ENCODE measurements at regions not wholly inside any gene's neighbourhood (a gene's known extent, or its start where the extent isn't known, plus 50 kb on each side); places are given as distances from the start of the nearest gene placed in this dataset.
A peak's percentile ranks its signal among the peaks of the same experiment; 100 is the strongest.
"Not testable (repeated sequence)": the region's sequence is repeated elsewhere in the genome, so short reads cannot be mapped to it uniquely, and the experiment has no call there.

DNA sequence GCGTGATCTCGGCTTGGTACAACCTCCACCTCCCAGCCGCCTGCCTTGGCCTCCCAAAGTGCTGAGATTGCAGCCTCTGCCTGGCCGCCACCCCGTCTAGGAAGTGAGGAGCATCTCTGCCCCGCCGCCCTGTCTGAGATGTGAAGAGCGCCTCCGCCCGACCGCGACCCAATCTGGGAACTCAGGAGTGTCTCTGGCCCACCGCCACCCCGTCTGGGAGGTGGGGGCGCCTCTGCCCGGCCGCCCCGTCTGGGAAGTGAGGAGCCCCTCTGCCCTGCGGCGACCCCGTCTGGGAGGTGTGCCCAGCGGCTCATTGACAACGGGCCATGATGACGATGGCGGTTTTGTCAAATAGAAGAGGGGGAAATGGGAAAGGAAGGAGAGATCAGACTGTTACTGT is 591.2 kb downstream of the KCTD12 start:
- not testable (repeated sequence) for H3K27ac Mint-ChIP-seq, H3K9me3 Mint-ChIP-seq, H3K36me3 Mint-ChIP-seq, H3K27me3 Mint-ChIP-seq, H3K4me1 Mint-ChIP-seq, H3K4me3 Mint-ChIP-seq

GRCh38 chr13:76293751-76294150 is 592.5 kb downstream of the KCTD12 start:
- Mint-ChIP-seq H3K4me3 (no peak overlapping the region), H3K27ac (no peak overlapping the region), H3K4me1 (no peaks in the 10 kb centered on the region), H3K36me3 (no peaks in the 10 kb centered on the region), H3K27me3 (no peaks in the 10 kb centered on the region), H3K9me3 (peaks cover 0 to 5% (median 0%) of the 10 kb centered on the region in 3 donors)

GRCh38 chr13:76293346-76293745 is 592.9 kb downstream of the KCTD12 start:
- Mint-ChIP-seq H3K27ac (no peak overlapping the region), H3K27me3 (no peaks in the 10 kb centered on the region), H3K4me1 (no peaks in the 10 kb centered on the region), H3K9me3 (peaks cover 0 to 5% (median 0%) of the 10 kb centered on the region in 3 donors), H3K36me3 (no peaks in the 10 kb centered on the region), H3K4me3 (no peak overlapping the region)

DNA sequence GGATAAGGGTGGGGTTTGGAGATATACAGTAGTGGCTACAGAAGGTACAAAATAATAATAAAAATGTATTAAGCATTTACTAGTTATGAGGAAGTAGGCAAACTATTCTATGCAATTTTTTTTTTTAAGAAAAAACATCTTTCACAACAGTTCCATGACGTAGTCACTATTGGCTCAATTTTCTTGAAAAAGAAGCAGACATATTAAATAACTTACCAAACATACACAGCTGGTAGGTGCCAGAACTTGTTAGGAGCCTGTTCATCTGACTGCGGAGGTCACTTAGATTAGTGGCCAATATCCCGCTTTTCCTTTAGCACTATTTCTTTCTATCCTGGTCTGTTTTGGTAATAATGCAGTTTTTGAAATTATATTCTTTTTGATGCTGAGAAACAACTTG is 593.5 kb downstream of the KCTD12 start:
- no peaks in the 10 kb centered on the region for H3K36me3 Mint-ChIP-seq
- H3K4me1 Mint-ChIP-seq: no peaks in the 10 kb centered on the region
- no peaks in the 10 kb centered on the region for H3K27me3 Mint-ChIP-seq
- H3K27ac Mint-ChIP-seq: no peak overlapping the region
- no peak overlapping the region for H3K4me3 Mint-ChIP-seq
- H3K9me3 Mint-ChIP-seq: peaks cover 0 to 5% (median 0%) of the 10 kb centered on the region in 3 donors

- Mint-ChIP-seq H3K9me3 (peaks cover 0 to 3% (median 0%) of the 10 kb centered on the region in 3 donors), H3K27ac (no peak overlapping the region), H3K27me3 (no peaks in the 10 kb centered on the region), H3K4me1 (no peaks in the 10 kb centered on the region), H3K4me3 (no peak overlapping the region), H3K36me3 (no peaks in the 10 kb centered on the region)
Observed at GRCh38 chr13:76292031-76292430, 594.2 kb downstream of the KCTD12 start.

DNA sequence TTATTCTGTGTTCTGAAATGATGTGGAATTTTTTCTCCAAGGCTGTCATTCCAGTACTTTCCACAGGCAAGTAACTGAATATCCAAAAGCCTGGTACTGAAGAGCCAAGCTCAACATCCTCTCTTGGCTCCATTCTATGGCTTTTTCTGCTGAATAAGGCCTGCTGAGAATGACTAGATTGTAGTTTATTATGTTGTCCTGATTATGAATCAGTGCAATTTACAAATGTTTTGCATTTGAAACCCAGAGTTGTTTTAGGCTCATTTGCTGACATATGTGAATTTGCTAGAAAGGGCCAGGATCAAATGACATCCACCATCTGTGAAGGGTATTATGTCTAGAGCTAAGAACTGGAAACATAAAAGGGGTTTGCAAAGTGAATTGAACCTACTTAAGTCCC is 596.6 kb downstream of the KCTD12 start:
- H3K27me3 Mint-ChIP-seq: no peaks in the 10 kb centered on the region
- H3K27ac Mint-ChIP-seq: no peak overlapping the region
- no peaks in the 10 kb centered on the region for H3K36me3 Mint-ChIP-seq
- H3K9me3 Mint-ChIP-seq: peaks cover 0 to 3% (median 0%) of the 10 kb centered on the region in 3 donors
- no peak overlapping the region for H3K4me3 Mint-ChIP-seq
- no peaks in the 10 kb centered on the region for H3K4me1 Mint-ChIP-seq

DNA sequence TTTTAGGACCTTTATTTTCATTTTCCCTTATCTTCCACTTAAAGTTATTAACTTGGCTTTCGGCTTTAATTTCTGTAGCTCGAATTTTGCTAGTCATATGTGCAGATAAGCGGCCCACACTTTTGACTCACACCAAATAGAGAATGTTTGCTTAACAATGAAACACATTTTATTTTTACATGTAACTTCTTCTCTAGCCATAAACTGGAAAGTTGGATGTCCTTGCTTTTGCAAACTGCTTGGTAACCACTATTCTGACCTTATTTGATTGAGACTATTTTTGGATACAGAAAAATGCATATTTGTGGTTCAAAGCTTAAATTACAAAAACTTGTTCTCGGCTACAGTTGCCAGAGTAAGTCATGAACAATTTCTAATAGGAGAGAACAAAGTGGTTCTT is 600.0 kb downstream of the KCTD12 start:
- Mint-ChIP-seq H3K4me1 (no peaks in the 10 kb centered on the region), H3K36me3 (no peaks in the 10 kb centered on the region), H3K27me3 (no peaks in the 10 kb centered on the region), H3K9me3 (peaks cover 0 to 3% (median 0%) of the 10 kb centered on the region in 3 donors), H3K27ac (no peak overlapping the region), H3K4me3 (no peak overlapping the region)

DNA sequence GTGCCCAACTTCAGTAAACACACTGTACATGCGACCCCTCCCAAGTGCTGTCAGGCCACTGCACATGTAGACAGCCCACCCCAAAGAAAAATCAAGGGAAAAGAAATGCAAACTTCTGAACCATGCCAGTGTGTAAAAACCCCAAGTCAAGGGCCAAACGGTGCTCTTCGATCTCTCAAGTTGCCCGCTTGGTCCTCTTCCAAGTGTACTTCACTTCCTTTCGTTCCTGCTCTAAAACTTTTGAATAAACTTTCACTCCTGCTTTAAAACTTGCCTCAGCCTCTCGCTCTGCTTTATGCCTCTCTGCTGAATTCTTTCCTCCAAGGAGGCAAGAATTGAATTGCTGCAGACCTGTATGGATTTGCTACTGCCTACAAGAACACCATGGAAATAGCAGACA is 600.7 kb downstream of the KCTD12 start:
- peaks cover 0 to 6% (median 6%) of the 10 kb centered on the region in 3 donors for H3K9me3 Mint-ChIP-seq
- H3K27ac Mint-ChIP-seq: no peak overlapping the region
- H3K4me1 Mint-ChIP-seq: no peaks in the 10 kb centered on the region
- H3K27me3 Mint-ChIP-seq: no peaks in the 10 kb centered on the region
- no peaks in the 10 kb centered on the region for H3K36me3 Mint-ChIP-seq
- no peak overlapping the region for H3K4me3 Mint-ChIP-seq

GRCh38 chr13:76279766-76280165 is 606.4 kb downstream of the KCTD12 start:
- not testable (repeated sequence) for H3K27ac Mint-ChIP-seq, H3K4me3 Mint-ChIP-seq, H3K4me1 Mint-ChIP-seq, H3K36me3 Mint-ChIP-seq, H3K9me3 Mint-ChIP-seq, H3K27me3 Mint-ChIP-seq

DNA sequence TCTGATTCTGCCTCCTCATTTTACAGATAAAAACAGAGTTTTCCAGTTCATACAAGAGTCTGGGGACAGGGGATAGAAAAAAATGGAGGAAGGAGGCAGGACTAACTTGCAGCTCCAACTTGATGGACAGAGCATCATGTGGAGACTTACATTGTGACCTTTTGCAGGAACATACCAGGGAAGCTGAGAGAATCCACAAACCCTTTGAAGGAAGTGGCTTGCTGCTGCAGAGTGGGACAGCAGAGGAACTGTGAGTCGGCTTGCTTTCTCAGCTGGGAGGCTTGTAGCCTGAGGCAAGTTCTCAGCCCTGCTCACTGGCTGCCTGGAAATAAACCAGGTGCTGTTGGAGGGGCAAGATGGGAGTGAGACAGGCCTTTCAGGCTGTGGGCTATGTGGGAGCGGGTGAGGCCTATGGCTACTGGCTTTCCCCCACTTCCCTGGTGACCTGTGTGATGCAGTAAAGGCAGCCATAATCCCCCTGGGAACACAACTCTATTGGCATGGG is 614.4 kb downstream of the KCTD12 start:
- Mint-ChIP-seq H3K27me3 (peaks cover 1% of the 10 kb centered on the region), H3K27ac (no peak overlapping the region), H3K4me1 (no peaks in the 10 kb centered on the region), H3K36me3 (no peaks in the 10 kb centered on the region), H3K9me3 (peaks cover 0 to 7% (median 5%) of the 10 kb centered on the region in 3 donors), H3K4me3 (no peak overlapping the region)

- H3K27me3 Mint-ChIP-seq, H3K9me3 Mint-ChIP-seq, H3K4me1 Mint-ChIP-seq, H3K36me3 Mint-ChIP-seq, H3K4me3 Mint-ChIP-seq: not testable (repeated sequence)
- H3K27ac Mint-ChIP-seq: peak overlapping the region in 1 of 3 donors; percentile 80
Observed at GRCh38 chr13:76268307-76268706, 617.9 kb downstream of the KCTD12 start.

- Mint-ChIP-seq H3K9me3 (peaks cover 0 to 3% (median 0%) of the 10 kb centered on the region in 3 donors), H3K4me3 (no peak overlapping the region), H3K27ac (no peak overlapping the region), H3K27me3 (peaks cover 1% of the 10 kb centered on the region), H3K4me1 (no peaks in the 10 kb centered on the region), H3K36me3 (no peaks in the 10 kb centered on the region)
Observed at GRCh38 chr13:76267216-76267615, 619.0 kb downstream of the KCTD12 start.

DNA sequence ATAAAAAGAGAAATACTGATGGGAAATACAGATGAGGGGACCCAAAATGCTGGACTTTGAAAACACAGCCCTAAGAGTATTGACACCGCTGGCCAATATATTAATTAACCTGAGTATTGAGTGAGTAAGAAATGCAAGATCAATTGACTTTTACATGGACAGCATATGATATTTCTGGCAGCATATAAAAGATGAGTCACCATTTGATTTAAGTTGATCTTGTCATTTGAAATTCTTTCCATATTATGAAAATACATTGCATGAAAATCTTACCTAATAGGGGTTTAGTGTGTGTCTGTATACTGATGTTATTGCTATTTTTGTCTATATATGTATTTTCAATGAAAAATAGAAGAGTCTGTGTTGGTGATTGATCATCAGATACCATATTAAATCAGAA is 619.6 kb downstream of the KCTD12 start:
- Mint-ChIP-seq H3K36me3 (no peaks in the 10 kb centered on the region), H3K27ac (no peak overlapping the region)

DNA sequence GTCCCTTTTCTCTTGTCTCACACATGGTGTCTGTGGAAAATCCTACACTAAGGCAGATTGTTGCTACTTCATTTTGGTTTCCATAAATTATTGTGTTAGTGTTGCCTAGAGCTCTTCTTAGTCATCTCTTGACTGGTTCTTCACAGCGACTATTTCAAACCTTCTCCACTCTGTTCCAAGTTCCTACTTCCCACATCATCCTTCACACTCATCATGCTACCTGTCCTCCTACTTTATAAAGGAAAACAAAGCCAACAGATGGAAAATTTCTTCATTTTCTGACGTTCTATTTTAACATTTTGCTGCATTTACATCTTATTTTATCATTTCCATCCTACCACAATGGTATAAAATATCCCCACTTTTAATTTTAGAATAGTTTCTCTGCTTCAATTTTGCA is 614.1 kb downstream of the LMO7 start:
- Mint-ChIP-seq H3K4me3 (no peak overlapping the region), H3K36me3 (no peaks in the 10 kb centered on the region), H3K27ac (no peak overlapping the region), H3K27me3 (peaks cover 4% of the 10 kb centered on the region), H3K9me3 (peaks cover 0 to 6% (median 5%) of the 10 kb centered on the region in 3 donors), H3K4me1 (no peaks in the 10 kb centered on the region)

More for the DNA sequence above, 619.6 kb downstream of the KCTD12 start:
- H3K27me3 Mint-ChIP-seq: peaks cover 1% of the 10 kb centered on the region
- H3K4me1 Mint-ChIP-seq: no peaks in the 10 kb centered on the region
- no peak overlapping the region for H3K4me3 Mint-ChIP-seq
- H3K9me3 Mint-ChIP-seq: peaks cover 0 to 7% (median 0%) of the 10 kb centered on the region in 3 donors

- Mint-ChIP-seq H3K4me3 (no peak overlapping the region), H3K9me3 (peaks cover 0 to 3% (median 2%) of the 10 kb centered on the region in 3 donors)
Observed at GRCh38 chr13:76245920-76246319, 609.8 kb downstream of the LMO7 start.

DNA sequence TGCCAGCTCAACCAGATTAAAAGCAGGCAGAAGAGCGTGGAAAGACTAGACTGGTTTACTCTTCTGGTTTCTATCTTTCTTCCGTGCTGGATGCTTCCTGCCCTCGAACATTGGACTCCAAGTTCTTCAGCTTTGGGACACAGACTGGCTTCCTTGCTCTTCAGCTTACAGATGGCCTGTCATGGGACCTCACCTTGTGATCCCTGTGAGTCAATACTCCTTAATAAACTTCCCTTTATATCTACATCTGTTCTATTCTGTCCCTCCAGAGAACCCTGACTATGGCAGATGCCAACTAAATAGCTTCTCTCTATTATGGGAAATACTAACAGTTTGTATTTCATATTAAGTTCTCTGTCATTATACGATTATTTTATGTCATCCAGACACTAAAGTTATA is 609.1 kb downstream of the LMO7 start:
- H3K27me3 Mint-ChIP-seq: no peaks in the 10 kb centered on the region
- H3K4me3 Mint-ChIP-seq: no peak overlapping the region
- no peak overlapping the region for H3K27ac Mint-ChIP-seq
- no peaks in the 10 kb centered on the region for H3K36me3 Mint-ChIP-seq
- H3K4me1 Mint-ChIP-seq: no peaks in the 10 kb centered on the region
- H3K9me3 Mint-ChIP-seq: peaks cover 0 to 2% (median 2%) of the 10 kb centered on the region in 3 donors

More at GRCh38 chr13:76245920-76246319, 609.8 kb downstream of the LMO7 start:
- no peaks in the 10 kb centered on the region for H3K27me3 Mint-ChIP-seq
- no peak overlapping the region for H3K27ac Mint-ChIP-seq
- no peaks in the 10 kb centered on the region for H3K4me1 Mint-ChIP-seq
- no peaks in the 10 kb centered on the region for H3K36me3 Mint-ChIP-seq

DNA sequence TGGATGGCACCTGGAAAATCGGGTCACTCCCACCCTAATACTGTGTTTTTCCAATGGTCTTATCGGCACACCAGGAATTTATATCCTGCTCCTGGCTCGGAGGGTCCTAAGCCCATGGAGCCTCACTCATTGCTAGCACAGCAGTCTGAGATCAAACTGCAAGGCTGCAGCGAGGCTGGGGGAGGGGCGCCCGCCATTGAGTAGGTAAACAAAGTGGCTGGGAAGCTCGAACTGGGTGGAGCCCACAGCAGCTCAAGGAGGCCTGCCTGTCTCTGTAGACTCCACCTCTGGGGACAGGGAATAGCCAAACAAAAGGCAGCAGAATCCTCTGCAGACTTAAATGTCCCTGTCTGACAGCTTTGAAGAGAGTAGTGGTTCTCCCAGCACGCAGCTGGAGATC is 607.0 kb downstream of the LMO7 start:
- not testable (repeated sequence) for H3K27ac Mint-ChIP-seq, H3K4me3 Mint-ChIP-seq, H3K4me1 Mint-ChIP-seq, H3K27me3 Mint-ChIP-seq, H3K9me3 Mint-ChIP-seq, H3K36me3 Mint-ChIP-seq

Data from IgD-negative memory B cell (primary cell).